ENCODE measurements at regions not wholly inside any gene's neighbourhood (a gene's known extent, or its start where the extent isn't known, plus 50 kb on each side); places are given as distances from the start of the nearest gene placed in this dataset.

DNA sequence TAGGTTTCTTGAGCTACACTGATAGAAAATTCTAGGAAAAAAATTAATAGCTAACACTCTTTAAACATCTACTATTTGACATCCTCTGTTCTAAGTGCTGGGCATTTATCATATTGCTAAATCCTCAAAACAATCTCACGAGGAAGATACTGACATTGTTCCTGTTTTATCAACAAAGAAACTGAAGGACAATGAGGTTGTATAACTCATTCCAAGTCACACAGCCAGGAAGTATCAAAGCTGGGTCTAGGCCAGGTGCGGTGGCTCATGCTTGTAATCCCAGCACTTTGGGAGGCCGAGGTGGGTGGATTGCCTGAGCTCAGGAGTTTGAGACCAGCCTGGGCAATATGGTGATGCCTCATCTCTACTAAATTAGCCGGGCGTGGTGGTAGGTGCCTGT lies 51.6 kb upstream of the IL6 start:
- DNase-seq: no peak
- ATAC-seq (ENCODE audit: low read depth): no peak
- ChIA-PET POLR2A (interaction anchor here (0.7 kb wide), 2 partner anchors 10 to 15 kb away, joined by 3 to 5 read pairs; no protein-coding TSS in a partner anchor), CTCF (interaction anchor here (0.9 to 4.4 kb wide), 10 partner anchors 14 to 115 kb away, joined by 3 to 24 read pairs (median 4); partner anchors contain the start of gene IL6)
- 70% methylated on average over 3 of the region's 5 CpGs for WGBS (ENCODE audit: insufficient coverage)
- peak overlapping the region; percentile 74 for H3K4me3 Mint-ChIP-seq
- TF ChIP-seq, protein P1, sequence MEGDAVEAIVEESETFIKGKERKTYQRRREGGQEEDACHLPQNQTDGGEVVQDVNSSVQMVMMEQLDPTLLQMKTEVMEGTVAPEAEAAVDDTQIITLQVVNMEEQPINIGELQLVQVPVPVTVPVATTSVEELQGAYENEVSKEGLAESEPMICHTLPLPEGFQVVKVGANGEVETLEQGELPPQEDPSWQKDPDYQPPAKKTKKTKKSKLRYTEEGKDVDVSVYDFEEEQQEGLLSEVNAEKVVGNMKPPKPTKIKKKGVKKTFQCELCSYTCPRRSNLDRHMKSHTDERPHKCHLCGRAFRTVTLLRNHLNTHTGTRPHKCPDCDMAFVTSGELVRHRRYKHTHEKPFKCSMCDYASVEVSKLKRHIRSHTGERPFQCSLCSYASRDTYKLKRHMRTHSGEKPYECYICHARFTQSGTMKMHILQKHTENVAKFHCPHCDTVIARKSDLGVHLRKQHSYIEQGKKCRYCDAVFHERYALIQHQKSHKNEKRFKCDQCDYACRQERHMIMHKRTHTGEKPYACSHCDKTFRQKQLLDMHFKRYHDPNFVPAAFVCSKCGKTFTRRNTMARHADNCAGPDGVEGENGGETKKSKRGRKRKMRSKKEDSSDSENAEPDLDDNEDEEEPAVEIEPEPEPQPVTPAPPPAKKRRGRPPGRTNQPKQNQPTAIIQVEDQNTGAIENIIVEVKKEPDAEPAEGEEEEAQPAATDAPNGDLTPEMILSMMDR (IDR thresholded peaks at IDR 0.05): no peak
- no peak for TF ChIP-seq EZH2 (IDR thresholded peaks at IDR 0.05; ENCODE audit: borderline replicate concordance, insufficient read depth, low read depth, low read length, poor library complexity, severe bottlenecking)
- H3K27ac Mint-ChIP-seq: peak overlapping the region; percentile 91
- no peaks in the 10 kb centered on the region for H3K36me3 ChIP-seq (replicated peaks in 1 of 2; ENCODE audit: control extremely low read depth in 1 of 2, control insufficient read depth in 1 of 2, extremely low read depth in 1 of 2, insufficient read depth in 2 of 2, low read length in 1 of 2)
- no peaks in the 10 kb centered on the region for H3K9me3 ChIP-seq (ENCODE audit: control extremely low read depth in 1 of 3, control insufficient read depth in 2 of 3, insufficient read depth in 1 of 3, low read length in 2 of 3)
- peak overlapping the region; percentile 72 to 84 for H3K27ac ChIP-seq (ENCODE audit: low read length in 2 of 2)
- peak overlapping the region; percentile 58 for H3K4me2 ChIP-seq (replicated peaks; ENCODE audit: low read depth, low read length, poor library complexity, severe bottlenecking)
- no peak overlapping the region for H2AFZ ChIP-seq (ENCODE audit: insufficient read depth, low read depth, low read length, poor library complexity, severe bottlenecking)
- peaks cover 7% of the 10 kb centered on the region for H3K79me2 ChIP-seq (ENCODE audit: control insufficient read depth, insufficient read depth, low read length)
- H3K9ac ChIP-seq (ENCODE audit: low read length): peak overlapping the region; percentile 11
- H4K20me1 ChIP-seq (ENCODE audit: control insufficient read depth, insufficient read depth, low read length, poor library complexity, severe bottlenecking): no peaks in the 10 kb centered on the region
- intact Hi-C loops (cut with micrococcal nuclease): no loop called here
- no peaks in the 10 kb centered on the region for H3K27me3 Mint-ChIP-seq
- H3K4me1 ChIP-seq (ENCODE audit: control insufficient read depth in 2 of 2, insufficient read depth in 2 of 2, low read length in 2 of 2): peaks cover 91 to 92% of the 10 kb centered on the region in 2 donors
- no peaks in the 10 kb centered on the region for H3K27me3 ChIP-seq (replicated peaks in 1 of 4; ENCODE audit: control extremely low read depth in 1 of 4, control insufficient read depth in 3 of 4, insufficient read depth in 4 of 4, low read length in 3 of 4)
- peaks cover 88% of the 10 kb centered on the region for H3K4me1 Mint-ChIP-seq
- H3K9me3 Mint-ChIP-seq (ENCODE audit: insufficient read depth): no peaks in the 10 kb centered on the region
- no peak overlapping the region for H3K4me3 ChIP-seq (ENCODE audit: control extremely low read depth in 1 of 5, extremely low read depth in 1 of 5, insufficient read depth in 1 of 5, low read depth in 2 of 5, low read length in 4 of 5)

DNA sequence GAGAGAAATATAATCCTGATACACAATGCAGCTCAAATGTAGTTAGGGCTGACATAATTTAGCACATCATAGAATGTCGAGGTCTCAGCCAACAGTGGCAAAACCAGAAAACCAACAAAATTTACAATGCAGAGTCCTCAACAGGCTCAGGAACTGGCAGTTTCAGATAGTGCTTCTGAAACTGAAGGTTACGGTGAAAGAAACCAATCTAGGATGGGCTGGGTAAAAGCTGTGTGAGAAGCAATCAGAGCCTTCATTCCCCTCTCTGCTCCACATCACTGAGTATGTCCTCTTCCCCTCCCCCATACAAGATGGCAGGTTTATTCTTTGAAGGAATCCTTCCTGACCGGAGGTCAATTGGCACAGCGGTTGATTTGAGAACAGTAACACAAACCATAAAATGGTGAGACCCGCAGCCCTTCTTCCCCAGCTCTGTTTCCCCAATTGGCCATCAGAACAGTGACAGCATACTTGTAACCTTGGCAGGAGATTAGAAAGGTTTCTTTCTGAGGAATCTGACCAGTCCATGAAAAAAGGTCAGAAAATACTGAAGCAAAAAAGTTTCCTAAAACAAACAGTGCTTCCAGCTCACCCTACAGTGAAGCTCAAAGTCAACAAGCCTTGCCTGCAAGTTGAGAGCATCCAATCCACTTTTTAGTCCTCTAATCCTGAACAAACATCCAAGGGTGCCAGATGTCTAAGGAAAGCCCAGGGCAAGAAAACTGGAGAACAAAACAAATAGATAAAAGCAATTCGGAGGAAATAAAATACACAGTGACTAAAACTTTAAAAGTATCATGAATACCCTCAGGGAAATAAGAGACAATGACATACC lies 53.9 kb upstream of the IL6 start:
- POLR2A ChIA-PET: no interaction called here
- H3K4me1 Mint-ChIP-seq: peaks cover 78% of the 10 kb centered on the region
- peak overlapping the region; percentile 67 for H2AFZ ChIP-seq (ENCODE audit: insufficient read depth, low read depth, low read length, poor library complexity, severe bottlenecking)
- CTCF ChIA-PET: interaction anchor here (0.8 to 2.5 kb wide), 8 partner anchors 8 to 111 kb away, joined by 3 to 7 read pairs (median 4); no protein-coding TSS in a partner anchor
- peak overlapping the region; percentile 17 for H3K9ac ChIP-seq (ENCODE audit: low read length)
- intact Hi-C loops (cut with micrococcal nuclease): loop anchor here (1.0 kb wide), 1 partner anchor 10 kb away; no protein-coding TSS in a partner anchor
- no peak for TF ChIP-seq EZH2 (IDR thresholded peaks at IDR 0.05; ENCODE audit: borderline replicate concordance, insufficient read depth, low read depth, low read length, poor library complexity, severe bottlenecking)
- TF ChIP-seq, protein P1 (IDR thresholded peaks at IDR 0.05): no peak
- no peaks in the 10 kb centered on the region for H3K27me3 Mint-ChIP-seq
- H3K4me3 Mint-ChIP-seq: peak overlapping the region; percentile 72
- WGBS (ENCODE audit: insufficient coverage): 40% methylated on average over 2 of the region's 6 CpGs
- no peaks in the 10 kb centered on the region for H3K27me3 ChIP-seq (replicated peaks in 1 of 4; ENCODE audit: control extremely low read depth in 1 of 4, control insufficient read depth in 3 of 4, insufficient read depth in 4 of 4, low read length in 3 of 4)
- H3K27ac Mint-ChIP-seq: peak overlapping the region; percentile 91
- DNase-seq (peak; percentile 54), ATAC-seq (ENCODE audit: low read depth) (peak; percentile 50)
- no peaks in the 10 kb centered on the region for H3K36me3 ChIP-seq (replicated peaks in 1 of 2; ENCODE audit: control extremely low read depth in 1 of 2, control insufficient read depth in 1 of 2, extremely low read depth in 1 of 2, insufficient read depth in 2 of 2, low read length in 1 of 2)
- peak overlapping the region; percentile 69 to 81 for H3K27ac ChIP-seq (ENCODE audit: low read length in 2 of 2)
- H3K79me2 ChIP-seq (ENCODE audit: control insufficient read depth, insufficient read depth, low read length): peaks cover 26% of the 10 kb centered on the region
- no peaks in the 10 kb centered on the region for H4K20me1 ChIP-seq (ENCODE audit: control insufficient read depth, insufficient read depth, low read length, poor library complexity, severe bottlenecking)
- H3K4me2 ChIP-seq (replicated peaks; ENCODE audit: low read depth, low read length, poor library complexity, severe bottlenecking): peak overlapping the region; percentile 59
- no peaks in the 10 kb centered on the region for H3K9me3 Mint-ChIP-seq (ENCODE audit: insufficient read depth)
- no peaks in the 10 kb centered on the region for H3K9me3 ChIP-seq (ENCODE audit: control extremely low read depth in 1 of 3, control insufficient read depth in 2 of 3, insufficient read depth in 1 of 3, low read length in 2 of 3)
- peak overlapping the region in 1 of 5 experiments; percentile 9 for H3K4me3 ChIP-seq (ENCODE audit: control extremely low read depth in 1 of 5, extremely low read depth in 1 of 5, insufficient read depth in 1 of 5, low read depth in 2 of 5, low read length in 4 of 5)
- peaks cover 76 to 80% of the 10 kb centered on the region in 2 donors for H3K4me1 ChIP-seq (ENCODE audit: control insufficient read depth in 2 of 2, insufficient read depth in 2 of 2, low read length in 2 of 2)

Data from B cell (primary cell).